Common myeloid progenitor, CD34-positive (primary cell): ENCODE measurements at regions not wholly inside any gene's neighbourhood (a gene's known extent, or its start where the extent isn't known, plus 50 kb on each side); places are given as distances from the start of the nearest gene placed in this dataset.

Experiments
- CTCF ChIA-PET: fragments of 350-600 bp; sonication (Branson Sonifier 250); formaldehyde crosslinking; loops from one replicate; lab custom pipeline; 2021; ENCODE audit warnings: antibody characterized with exemption; lab: Charles Lee
- POLR2A ChIA-PET: fragments of 350-600 bp; sonication (Branson Sonifier 250); formaldehyde crosslinking; loops from one replicate; lab custom pipeline; 2021; ENCODE audit warnings: antibody characterized with exemption; lab: Charles Lee
- DNase-seq, 3 donors: peaks; one replicate each; pipeline versions ENCODE4 v3.0.0 to v3.0.0-alpha.2; 2013
- H3K27ac ChIP-seq, 2 experiments: 1 replicate in 1 of 2; 2 replicates in 1 of 2; pipeline ENCODE4 v1.7.0; 2013; ENCODE audit warnings: inconsistent platforms in 2 of 2, low read length in 2 of 2, mild to moderate bottlenecking in 2 of 2, low read depth in 1 of 2, moderate library complexity in 1 of 2; ENCODE audit not compliant: severe bottlenecking in 2 of 2, insufficient read depth in 1 of 2, poor library complexity in 1 of 2
- H3K27me3 ChIP-seq, 5 experiments: replicated peaks in 2 of 5; 1 replicate in 3 of 5; 2 replicates in 2 of 5; pipeline versions ENCODE4 v1.6.1 to v1.7.0; 2013; ENCODE audit warnings: low read length in 4 of 5, mild to moderate bottlenecking in 2 of 5, moderate library complexity in 2 of 5, inconsistent platforms in 1 of 5; ENCODE audit not compliant: insufficient read depth in 5 of 5, control insufficient read depth in 4 of 5
- H3K36me3 ChIP-seq, 4 experiments: 1 replicate in 2 of 4; 2 replicates in 2 of 4; pipeline versions ENCODE4 v1.6.1 to v1.7.0; 2013; ENCODE audit warnings: low read length in 3 of 4, control low read depth in 1 of 4, mild to moderate bottlenecking in 1 of 4; ENCODE audit not compliant: control insufficient read depth in 4 of 4, insufficient read depth in 4 of 4
- H3K4me1 ChIP-seq, 4 experiments: 1 replicate in 3 of 4; 2 replicates in 1 of 4; pipeline versions ENCODE4 v1.6.1 to v1.7.1; 2013; ENCODE audit warnings: low read length in 3 of 4, mild to moderate bottlenecking in 3 of 4, control low read depth in 1 of 4, inconsistent platforms in 1 of 4, moderate library complexity in 1 of 4; ENCODE audit not compliant: control insufficient read depth in 4 of 4, insufficient read depth in 4 of 4; ENCODE audit errors: control extremely low read depth in 1 of 4
- H3K4me3 ChIP-seq, 7 experiments: 1 replicate in 4 of 7; 2 replicates in 3 of 7; pipeline versions ENCODE4 v1.5.1 to v1.7.0; 2013; ENCODE audit warnings: mild to moderate bottlenecking in 7 of 7, low read length in 6 of 7, moderate library complexity in 6 of 7, inconsistent platforms in 2 of 7, low read depth in 2 of 7, control low read depth in 1 of 7; ENCODE audit not compliant: insufficient read depth in 4 of 7, control insufficient read depth in 1 of 7; ENCODE audit errors: extremely low read depth in 1 of 7
- H3K9me3 ChIP-seq, 5 experiments: 1 replicate in 4 of 5; 2 replicates in 1 of 5; pipeline versions ENCODE4 v1.6.1 to v1.7.1; 2013; ENCODE audit warnings: low read length in 4 of 5, mild to moderate bottlenecking in 2 of 5, inconsistent platforms in 1 of 5, low read depth in 1 of 5, moderate library complexity in 1 of 5; ENCODE audit not compliant: control insufficient read depth in 4 of 5, insufficient read depth in 2 of 5; ENCODE audit errors: control extremely low read depth in 1 of 5
- WGBS: methylation state at CpG from one replicate; pipeline ENCODE4 v1.1.5; 2013; ENCODE audit not compliant: insufficient coverage; 5-methylcytosine and 5-hydroxymethylcytosine counted together

DNA sequence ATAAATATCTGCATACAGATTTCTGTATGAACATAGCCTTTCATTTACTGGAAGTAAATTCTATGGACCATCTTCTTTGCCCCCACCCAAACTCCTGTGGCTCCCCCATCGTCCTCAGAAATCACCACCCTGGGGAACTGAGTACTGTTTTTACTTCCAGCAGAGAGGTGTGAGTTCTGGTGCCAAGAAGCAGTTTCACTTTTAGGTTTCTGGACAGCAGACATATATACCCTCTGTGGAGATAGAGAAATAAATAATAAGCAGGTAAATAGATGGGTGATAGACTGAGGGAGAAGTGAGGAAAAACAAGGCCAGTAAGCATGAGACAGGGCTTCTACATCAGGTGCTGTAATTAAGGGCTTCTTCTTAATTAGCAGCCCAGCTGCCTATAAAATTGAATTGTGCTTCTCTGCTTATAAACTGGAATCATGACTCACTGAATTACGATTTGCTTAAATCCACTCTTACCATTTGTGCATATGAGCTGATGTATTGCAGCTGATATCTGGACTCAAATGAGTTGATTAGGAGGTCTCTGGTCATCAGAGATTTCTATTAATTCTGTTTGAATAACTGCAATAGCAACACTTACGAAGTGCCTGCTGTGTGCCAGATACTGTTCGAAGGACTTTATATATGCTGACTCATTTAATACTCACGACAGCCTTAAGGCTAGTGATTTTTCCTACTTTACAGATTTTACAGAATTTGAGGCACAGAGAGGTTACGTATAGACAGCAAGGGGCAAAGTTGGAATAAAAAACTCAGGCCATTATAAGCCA lies 60.8 kb upstream of the DHX15 start:
- ChIA-PET POLR2A (no interaction called here), CTCF (interaction anchor here (0.9 kb wide), 1 partner anchor 14 kb away, joined by 5 read pairs; no protein-coding TSS in a partner anchor)
- no peaks in the 10 kb centered on the region for H3K9me3 ChIP-seq
- peak in 2 of 3 donors; percentile 13 to 46 for DNase-seq
- no peak overlapping the region for H3K4me3 ChIP-seq
- no peaks in the 10 kb centered on the region for H3K36me3 ChIP-seq
- no peak overlapping the region for H3K27ac ChIP-seq
- H3K4me1 ChIP-seq = peaks cover 4 to 18% (median 7%) of the 10 kb centered on the region in 4 experiments
- 35% methylated on average over 3 of the region's 6 CpGs for WGBS
- no peaks in the 10 kb centered on the region for H3K27me3 ChIP-seq

DNA sequence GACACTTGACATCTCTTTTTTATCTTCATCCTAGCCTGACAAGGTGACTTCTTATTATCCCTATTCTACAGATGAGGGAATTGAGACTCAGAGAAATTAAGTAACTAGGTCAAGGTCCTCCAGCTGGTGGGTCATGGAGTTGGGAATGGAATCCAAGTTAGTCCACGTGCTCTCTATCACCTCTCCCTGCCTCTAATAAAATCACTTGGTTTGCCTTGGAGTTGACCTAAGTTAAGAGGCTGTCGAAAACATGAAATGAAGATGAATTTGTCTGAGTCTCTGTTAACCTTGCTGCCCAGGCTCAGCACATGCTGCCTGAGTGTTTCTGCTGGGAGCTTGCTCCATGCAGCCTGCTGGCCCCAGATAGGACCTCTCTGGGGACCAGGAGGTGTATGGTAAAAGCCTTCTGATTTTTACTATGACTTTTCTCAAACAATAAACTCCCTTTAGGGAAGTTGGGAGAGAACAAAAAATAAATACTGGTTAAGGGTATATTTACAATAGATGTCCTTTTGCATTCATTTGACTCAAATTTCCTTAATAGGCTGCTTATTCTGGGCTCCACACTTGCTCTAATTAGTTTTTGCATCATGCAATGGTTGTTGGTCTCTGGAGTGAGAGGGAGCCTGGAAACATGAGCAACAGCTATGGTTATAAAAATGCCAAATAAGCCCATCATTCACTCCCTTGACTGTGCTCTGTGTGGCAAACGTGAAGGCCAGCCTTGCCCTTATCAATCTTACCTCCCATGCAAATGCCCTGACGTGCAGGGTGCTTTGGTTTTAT lies 61.6 kb upstream of the DHX15 start:
- no peak for DNase-seq
- H3K27ac ChIP-seq = no peak overlapping the region
- H3K4me1 ChIP-seq = peaks cover 8 to 18% (median 12%) of the 10 kb centered on the region in 4 experiments
- ChIA-PET POLR2A (no interaction called here), CTCF (interaction anchor here (0.9 kb wide), 1 partner anchor 13 kb away, joined by 5 read pairs; no protein-coding TSS in a partner anchor)
- no peaks in the 10 kb centered on the region for H3K36me3 ChIP-seq
- H3K4me3 ChIP-seq = no peak overlapping the region
- no peaks in the 10 kb centered on the region for H3K27me3 ChIP-seq
- WGBS = 92% methylated on average over 2 of the region's 4 CpGs
- H3K9me3 ChIP-seq = no peaks in the 10 kb centered on the region

DNA sequence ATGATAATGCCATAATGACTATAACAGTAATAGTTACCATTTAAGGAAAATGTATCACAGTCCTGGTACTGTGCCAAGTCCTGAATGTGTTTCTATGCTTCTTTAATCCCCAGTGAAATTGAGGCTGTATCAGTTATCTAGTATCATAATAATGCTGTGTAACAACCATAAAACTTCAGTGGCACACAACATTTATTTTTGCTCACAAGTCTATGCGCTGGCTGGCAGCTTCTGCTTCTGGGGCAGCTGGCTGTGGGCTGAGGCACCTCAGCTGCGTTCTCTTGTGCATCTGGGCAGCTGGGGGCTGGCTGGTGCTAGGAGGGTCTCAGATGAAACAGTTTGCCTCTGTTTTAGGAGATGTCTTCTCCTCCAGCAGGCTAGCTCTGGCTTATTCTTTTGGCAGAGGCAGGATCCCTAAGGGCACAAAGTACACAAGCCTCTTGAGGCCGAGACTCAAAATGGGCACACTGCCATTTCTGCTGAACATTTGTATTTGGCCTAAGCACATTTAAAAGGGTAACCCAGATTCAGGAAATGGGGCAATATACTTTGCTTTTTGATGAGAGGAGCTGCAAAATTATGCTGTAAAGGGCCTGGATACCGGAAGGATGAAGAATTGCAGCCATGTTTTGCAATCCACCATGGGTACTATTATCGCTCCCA lies 62.6 kb upstream of the DHX15 start:
- POLR2A ChIA-PET = no interaction called here
- Histone ChIP-seq H3K9me3 (no peaks in the 10 kb centered on the region), H3K27me3 (no peaks in the 10 kb centered on the region), H3K4me1 (peaks cover 12 to 26% (median 21%) of the 10 kb centered on the region in 4 experiments), H3K4me3 (no peak overlapping the region), H3K36me3 (no peaks in the 10 kb centered on the region), H3K27ac (no peak overlapping the region)
- CTCF ChIA-PET = interaction anchor here (1.5 kb wide), 1 partner anchor 160 kb away, joined by 3 read pairs; no protein-coding TSS in a partner anchor
- DNase-seq = no peak
- 92% methylated on average over 5 of the region's 5 CpGs for WGBS

DNA sequence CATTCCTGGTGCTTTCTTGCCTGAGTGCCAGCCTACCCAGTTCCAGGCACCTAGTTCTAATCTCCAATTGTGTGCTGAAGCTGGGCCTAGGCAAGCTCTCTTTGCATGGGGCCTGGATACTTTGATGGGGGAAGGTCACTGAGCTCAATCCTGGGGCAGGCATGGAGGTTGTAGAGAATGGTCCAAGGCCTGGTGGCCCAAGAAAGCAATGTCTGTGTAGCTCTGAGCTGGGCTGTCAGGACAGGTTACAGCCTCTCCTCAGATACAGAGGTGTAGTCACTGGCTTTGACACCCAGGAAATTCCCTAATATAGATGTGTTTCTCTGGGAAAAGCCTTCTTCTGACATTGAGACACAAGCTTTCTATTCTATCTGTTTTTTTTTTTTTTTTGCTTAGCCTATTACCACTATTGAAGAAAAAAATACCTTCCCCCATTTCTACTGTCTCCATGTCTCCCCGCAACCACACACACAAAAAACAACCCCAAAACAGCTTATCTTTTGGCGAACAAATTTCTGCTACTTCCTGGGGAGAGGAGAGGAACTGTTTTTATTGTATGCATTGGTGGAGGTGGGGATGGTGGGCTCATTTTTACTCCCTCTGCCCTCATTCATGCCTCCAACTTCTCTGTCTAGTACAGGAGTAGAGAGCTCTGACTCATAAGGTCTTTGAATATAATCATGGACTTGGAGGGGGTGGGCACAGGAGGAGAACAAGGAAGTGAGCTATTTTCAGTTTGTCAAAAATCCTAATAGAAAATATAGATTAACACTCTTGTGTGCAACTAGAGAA lies 66.7 kb upstream of the DHX15 start:
- POLR2A ChIA-PET = interaction anchor here (0.6 to 1.2 kb wide), 4 partner anchors 9 to 66 kb away, joined by 3 to 4 read pairs (median 4); partner anchors contain the start of gene DHX15
- H3K9me3 ChIP-seq = no peaks in the 10 kb centered on the region
- WGBS = no CpG with 5 or more reads among the region's 2 CpGs
- H3K36me3 ChIP-seq = no peaks in the 10 kb centered on the region
- CTCF ChIA-PET = interaction anchor here (0.8 to 1.6 kb wide), 9 partner anchors 11 to 329 kb away, joined by 3 to 7 read pairs (median 4); no protein-coding TSS in a partner anchor
- peak; percentile 90 to 98 (median 96) for DNase-seq
- peak overlapping the region in 3 of 7 experiments; percentile 6 to 51 (median 12) for H3K4me3 ChIP-seq
- H3K4me1 ChIP-seq = peaks cover 13 to 27% (median 23%) of the 10 kb centered on the region in 4 experiments
- no peaks in the 10 kb centered on the region for H3K27me3 ChIP-seq
- peak overlapping the region; percentile 56 to 81 for H3K27ac ChIP-seq

DNA sequence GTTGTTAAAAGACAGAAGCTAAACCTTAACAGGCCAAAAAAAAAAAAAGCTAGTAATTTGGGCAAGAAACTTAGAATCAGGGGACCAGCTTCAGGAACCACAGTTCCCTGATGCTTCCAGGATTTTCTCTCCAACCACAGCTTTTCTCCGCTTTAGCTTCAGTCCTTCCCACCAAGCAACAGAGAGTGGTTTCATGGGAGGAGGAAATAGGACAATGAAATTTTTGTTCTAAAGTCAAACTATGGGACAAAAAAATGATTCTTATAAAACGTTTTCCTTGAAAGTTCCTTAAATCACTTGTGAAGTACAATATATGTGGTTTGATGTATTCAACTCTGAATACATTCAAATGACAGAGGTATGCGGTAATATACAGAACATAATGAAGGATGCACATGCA lies 71.0 kb upstream of the DHX15 start:
- Histone ChIP-seq H3K9me3 (no peaks in the 10 kb centered on the region), H3K27ac (no peak overlapping the region), H3K36me3 (no peaks in the 10 kb centered on the region), H3K4me3 (no peak overlapping the region), H3K4me1 (peaks cover 14 to 29% (median 25%) of the 10 kb centered on the region in 4 experiments), H3K27me3 (peaks cover 0 to 7% (median 2%) of the 10 kb centered on the region in 5 experiments)
- POLR2A ChIA-PET = no interaction called here
- no CpG with 5 or more reads among the region's 3 CpGs for WGBS
- CTCF ChIA-PET = interaction anchor here (0.6 kb wide), 1 partner anchor 25 kb away, joined by 3 read pairs; no protein-coding TSS in a partner anchor
- no peak for DNase-seq

DNA sequence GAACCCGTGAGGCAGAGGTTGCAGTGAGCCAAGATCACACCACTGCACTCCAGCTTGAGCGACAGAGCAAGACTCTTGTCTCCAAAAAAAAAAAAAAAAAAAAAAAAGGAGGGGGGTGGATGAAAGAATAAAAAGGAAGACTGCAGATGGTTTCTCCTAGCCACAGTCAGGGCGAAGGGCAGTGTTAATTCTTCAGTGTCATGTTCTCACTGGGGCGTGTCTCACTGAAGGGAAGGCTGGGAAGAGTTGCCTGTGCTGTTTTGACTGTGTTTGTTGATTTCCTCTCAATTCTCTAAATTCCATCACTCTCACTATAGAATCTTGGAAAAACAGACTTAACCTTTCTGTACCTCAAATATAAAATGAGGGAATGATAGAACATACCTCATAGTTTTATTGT lies 71.6 kb upstream of the DHX15 start:
- H3K4me3 ChIP-seq = no peak overlapping the region
- no peaks in the 10 kb centered on the region for H3K36me3 ChIP-seq
- peaks cover 9 to 23% (median 18%) of the 10 kb centered on the region in 4 experiments for H3K4me1 ChIP-seq
- ChIA-PET CTCF (no interaction called here), POLR2A (no interaction called here)
- no peak overlapping the region for H3K27ac ChIP-seq
- DNase-seq = peak in 2 of 3 donors; percentile 32 to 48
- WGBS = 100% methylated on average over 1 of the region's 4 CpGs
- H3K27me3 ChIP-seq = peaks cover 0 to 7% (median 2%) of the 10 kb centered on the region in 5 experiments
- no peaks in the 10 kb centered on the region for H3K9me3 ChIP-seq
